ENCODE measurements at regions not wholly inside any gene's neighbourhood (a gene's known extent, or its start where the extent isn't known, plus 50 kb on each side); places are given as distances from the start of the nearest gene placed in this dataset.
"Not testable (repeated sequence)": the region's sequence is repeated elsewhere in the genome, so short reads cannot be mapped to it uniquely, and the experiment has no call there.

DNA sequence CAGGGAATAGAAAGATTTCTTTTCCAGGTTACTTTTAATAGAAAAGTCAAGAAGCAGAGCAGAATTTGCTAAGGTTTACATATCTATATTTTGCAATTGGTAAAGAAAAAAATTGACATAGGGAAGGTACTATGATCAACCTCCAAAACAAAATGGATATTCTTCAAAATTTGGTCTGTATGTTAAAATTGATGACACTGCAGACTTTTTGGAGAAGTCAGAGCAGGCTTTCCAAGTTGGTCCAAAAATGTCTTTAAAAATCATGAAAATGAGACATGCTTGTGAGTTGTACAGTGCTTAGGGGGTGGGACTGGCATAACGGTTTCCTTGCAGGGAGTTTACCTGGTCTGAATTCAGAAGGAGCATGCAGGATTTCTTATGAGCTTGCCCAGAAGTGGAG is 77.0 kb downstream of the TFPI2 start:
- no peak for FAIRE-seq
- no peak for DNase-seq (ENCODE audit: insufficient read length, low spot score)
- TF ChIP-seq, protein P1, sequence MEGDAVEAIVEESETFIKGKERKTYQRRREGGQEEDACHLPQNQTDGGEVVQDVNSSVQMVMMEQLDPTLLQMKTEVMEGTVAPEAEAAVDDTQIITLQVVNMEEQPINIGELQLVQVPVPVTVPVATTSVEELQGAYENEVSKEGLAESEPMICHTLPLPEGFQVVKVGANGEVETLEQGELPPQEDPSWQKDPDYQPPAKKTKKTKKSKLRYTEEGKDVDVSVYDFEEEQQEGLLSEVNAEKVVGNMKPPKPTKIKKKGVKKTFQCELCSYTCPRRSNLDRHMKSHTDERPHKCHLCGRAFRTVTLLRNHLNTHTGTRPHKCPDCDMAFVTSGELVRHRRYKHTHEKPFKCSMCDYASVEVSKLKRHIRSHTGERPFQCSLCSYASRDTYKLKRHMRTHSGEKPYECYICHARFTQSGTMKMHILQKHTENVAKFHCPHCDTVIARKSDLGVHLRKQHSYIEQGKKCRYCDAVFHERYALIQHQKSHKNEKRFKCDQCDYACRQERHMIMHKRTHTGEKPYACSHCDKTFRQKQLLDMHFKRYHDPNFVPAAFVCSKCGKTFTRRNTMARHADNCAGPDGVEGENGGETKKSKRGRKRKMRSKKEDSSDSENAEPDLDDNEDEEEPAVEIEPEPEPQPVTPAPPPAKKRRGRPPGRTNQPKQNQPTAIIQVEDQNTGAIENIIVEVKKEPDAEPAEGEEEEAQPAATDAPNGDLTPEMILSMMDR (IDR thresholded peaks at IDR 0.05; ENCODE audit: insufficient read depth, missing control alignments) = no peak

DNA sequence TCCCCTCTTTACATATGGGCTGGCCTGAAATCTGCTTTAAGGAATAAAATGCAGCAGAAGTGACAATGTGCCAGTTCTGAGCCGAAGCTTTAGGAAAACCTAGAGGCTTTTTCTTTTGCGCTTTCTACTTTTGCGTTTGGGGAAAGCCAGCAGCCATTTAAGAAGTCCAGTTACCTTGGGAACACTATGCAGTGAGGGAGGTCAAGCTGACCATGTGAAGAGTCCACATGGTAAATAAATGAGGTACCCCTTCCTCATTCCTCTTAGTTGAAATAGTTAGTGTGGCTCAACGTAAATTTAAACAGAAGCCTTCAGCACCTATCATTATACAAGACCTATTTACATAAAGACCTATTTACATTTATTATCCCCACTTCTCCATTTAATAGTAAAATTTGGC is 78.5 kb downstream of the TFPI2 start:
- no peak for DNase-seq (ENCODE audit: insufficient read length, low spot score)
- FAIRE-seq = no peak

GRCh38 chr7:93811198-93811597 is 79.4 kb downstream of the TFPI2 start:
- TF ChIP-seq, protein P1 (IDR thresholded peaks at IDR 0.05; ENCODE audit: insufficient read depth, missing control alignments) = no peak
- FAIRE-seq (no peak), DNase-seq (ENCODE audit: insufficient read length, low spot score) (no peak)

More for the DNA sequence above, 78.5 kb downstream of the TFPI2 start:
- TF ChIP-seq, protein P1 (IDR thresholded peaks at IDR 0.05; ENCODE audit: insufficient read depth, missing control alignments) = no peak

DNA sequence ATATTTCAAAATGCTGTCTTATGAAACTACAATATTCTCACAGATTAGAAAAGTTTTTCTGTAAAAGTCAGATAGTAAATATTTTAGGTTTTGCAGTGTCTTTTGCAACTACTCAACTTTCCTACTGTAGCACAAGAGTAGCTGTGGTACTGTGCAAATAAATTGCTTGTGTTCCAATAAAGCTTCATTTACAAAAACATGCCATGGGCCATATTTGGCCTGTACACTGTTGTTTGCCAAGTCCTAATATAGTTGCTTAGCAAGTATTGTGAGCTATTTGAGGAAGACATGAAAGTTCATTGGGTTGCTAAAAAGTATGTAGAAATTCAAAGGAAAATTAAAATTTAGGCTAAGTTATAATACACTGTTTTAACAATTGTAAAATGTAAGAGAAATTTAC is 80.0 kb downstream of the TFPI2 start:
- DNase-seq (ENCODE audit: insufficient read length, low spot score) (no peak), FAIRE-seq (no peak)

DNA sequence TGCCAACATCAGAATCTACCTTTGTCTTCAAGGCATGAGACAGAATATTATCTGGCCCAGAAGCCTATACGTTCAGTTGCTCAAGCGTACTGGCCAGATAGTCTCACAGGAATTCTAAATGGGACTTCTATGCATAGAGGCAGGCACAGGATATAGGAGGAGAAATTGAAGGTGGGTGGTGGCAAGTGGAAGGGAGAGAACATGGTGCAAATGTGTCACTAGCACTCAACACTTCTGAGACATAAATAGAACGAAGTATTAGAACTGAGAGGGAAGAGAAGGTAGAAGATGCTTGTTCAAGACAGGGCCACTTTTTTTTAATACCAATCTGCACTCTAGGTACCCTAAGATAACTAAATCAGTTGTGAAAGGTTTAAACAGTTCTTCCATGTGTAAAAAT is 85.8 kb downstream of the TFPI2 start:
- DNase-seq (ENCODE audit: insufficient read length, low spot score) (no peak), FAIRE-seq (no peak)
- TF ChIP-seq, protein P1 (IDR thresholded peaks at IDR 0.05; ENCODE audit: insufficient read depth, missing control alignments) = no peak

More for the DNA sequence above, 80.0 kb downstream of the TFPI2 start:
- TF ChIP-seq, protein P1 (IDR thresholded peaks at IDR 0.05; ENCODE audit: insufficient read depth, missing control alignments) = no peak

DNA sequence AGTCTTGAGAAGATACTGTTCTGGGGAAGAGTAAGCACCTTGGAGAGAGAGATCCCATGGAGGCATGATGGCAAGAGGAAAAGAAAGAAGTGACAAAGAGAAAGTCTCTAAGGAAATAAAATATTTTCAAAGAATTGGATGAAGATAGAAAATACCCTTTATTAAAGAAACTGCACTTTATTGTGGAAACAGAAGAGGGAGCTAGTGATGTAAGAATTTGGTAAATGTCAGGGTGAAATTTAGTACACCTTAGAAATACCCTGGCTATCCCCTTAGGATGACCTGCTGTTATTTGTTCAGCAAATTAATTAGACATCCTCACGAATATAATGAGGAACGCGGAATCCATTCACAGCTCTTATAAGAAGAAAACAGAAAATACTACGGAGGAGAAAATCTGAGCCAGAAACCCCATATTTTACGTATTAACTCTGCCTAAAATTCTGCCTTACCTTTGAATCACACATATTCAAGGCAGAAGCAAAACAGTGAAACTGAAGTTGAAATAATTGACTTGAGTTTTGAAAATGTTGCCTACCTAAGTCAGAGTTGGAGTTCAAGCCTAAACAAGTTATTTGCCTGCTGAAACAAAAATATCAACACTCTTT is 90.7 kb downstream of the TFPI2 start:
- no peak for DNase-seq (ENCODE audit: insufficient read length, low spot score)
- TF ChIP-seq, protein P1 (IDR thresholded peaks at IDR 0.05; ENCODE audit: insufficient read depth, missing control alignments) = peak; percentile 52
- FAIRE-seq = peak; percentile 60

DNA sequence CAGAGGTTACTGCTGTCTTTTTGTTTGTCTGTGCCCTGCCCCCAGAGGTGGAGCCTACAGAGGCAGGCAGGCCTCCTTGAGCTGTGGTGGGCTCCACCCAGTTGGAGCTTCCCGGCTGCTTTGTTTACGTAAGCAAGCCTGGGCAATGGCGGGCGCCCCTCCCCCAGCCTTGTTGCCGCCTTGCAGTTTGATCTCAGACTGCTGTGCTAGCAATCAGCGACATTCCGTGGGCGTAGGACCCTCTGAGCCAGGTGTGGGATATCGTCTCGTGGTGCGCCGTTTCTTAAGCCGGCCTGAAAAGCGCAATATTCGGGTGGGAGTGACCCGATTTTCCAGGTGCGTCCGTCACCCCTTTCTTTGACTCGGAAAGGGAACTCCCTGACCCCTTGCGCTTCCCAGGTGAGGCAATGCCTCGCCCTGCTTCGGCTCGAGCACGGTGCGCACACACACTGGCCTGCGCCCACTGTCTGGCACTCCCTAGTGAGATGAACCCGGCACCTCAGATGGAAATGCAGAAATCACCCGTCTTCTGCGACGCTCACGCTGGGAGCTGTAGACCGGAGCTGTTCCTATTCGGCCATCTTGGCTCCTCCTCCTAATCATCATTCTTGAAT is 97.4 kb downstream of the TFPI2 start:
- not testable (repeated sequence) for FAIRE-seq; DNase-seq (ENCODE audit: insufficient read length, low spot score)

Measured in D721Med (cell line).